Mammary epithelial cell (primary cell): ENCODE measurements at regions not wholly inside any gene's neighbourhood (a gene's known extent, or its start where the extent isn't known, plus 50 kb on each side); places are given as distances from the start of the nearest gene placed in this dataset.

Source experiments
- CTCF ChIP-seq, 2 donors: IDR thresholded peaks in 1 of 2; conservative IDR thresholded peaks in 1 of 2; 2 replicates each; pipeline ENCODE4 v1.5.1; 2011 to 2012; ENCODE audit warnings: inconsistent platforms in 2 of 2, low read length in 2 of 2, mild to moderate bottlenecking in 2 of 2, control low read depth in 1 of 2, low read depth in 1 of 2; ENCODE audit not compliant: insufficient read depth in 1 of 2; ENCODE audit errors: extremely low read depth in 1 of 2
- EZH2 ChIP-seq: IDR thresholded peaks from 2 replicates; pipeline ENCODE4 v1.6.1; 2012; ENCODE audit warnings: low read length, inconsistent platforms, borderline replicate concordance

DNA sequence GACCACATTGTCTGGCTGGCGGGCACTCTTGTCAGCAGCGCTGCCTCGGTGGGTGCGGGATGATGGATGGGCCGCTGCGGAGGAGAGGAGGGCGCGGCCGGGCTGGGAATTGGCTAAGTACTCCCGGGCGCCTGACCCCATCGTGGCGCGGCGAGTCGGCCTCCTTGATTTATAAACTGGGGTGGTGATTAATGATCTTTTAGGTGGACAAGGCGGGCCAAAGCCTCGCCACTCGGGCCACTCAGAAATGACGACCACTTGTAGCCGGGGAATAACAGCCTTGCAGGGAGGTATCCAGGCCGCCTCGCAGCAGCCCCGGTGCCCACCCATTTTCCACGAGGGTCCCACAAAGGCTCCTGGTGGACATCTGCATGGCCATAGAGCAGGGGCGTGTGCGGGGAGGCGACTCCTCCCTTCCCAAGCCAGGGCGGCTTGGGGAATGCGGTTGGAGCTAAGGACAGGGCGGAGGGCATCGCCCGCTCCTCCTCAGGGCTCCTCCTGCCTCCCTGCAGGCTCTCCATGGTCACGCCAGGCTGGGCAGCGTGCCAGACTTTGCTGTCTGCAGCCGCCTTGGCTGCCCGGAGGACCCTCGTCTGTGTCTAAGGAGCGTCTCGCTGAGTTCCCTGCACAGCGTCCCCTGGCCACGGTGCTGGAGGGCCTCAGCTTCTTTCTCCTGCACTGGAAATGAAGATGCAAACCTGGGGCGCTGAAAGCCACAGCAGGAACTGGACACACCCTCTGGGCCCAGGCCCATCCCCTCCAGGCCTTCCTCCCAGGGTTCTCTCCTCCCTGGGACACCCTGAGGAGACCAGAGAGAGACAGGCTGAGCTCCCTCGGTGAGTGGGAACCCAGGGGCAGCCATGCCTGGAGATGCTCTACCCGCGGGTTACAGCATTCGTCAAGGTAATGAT lies 287.4 kb upstream of the IRX4 start:
- no peak for TF ChIP-seq CTCF (conservative IDR thresholded peaks at IDR 0.05 in 1 of 2, IDR thresholded peaks at IDR 0.05 in 1 of 2; ENCODE audit: extremely low read depth in 1 of 2, insufficient read depth in 1 of 2, low read depth in 1 of 2, low read length in 2 of 2)
- no peak for TF ChIP-seq EZH2
